ENCODE measurements at regions not wholly inside any gene's neighbourhood (a gene's known extent, or its start where the extent isn't known, plus 50 kb on each side); places are given as distances from the start of the nearest gene placed in this dataset.
A peak's percentile ranks its signal among the peaks of the same experiment; 100 is the strongest.

DNA sequence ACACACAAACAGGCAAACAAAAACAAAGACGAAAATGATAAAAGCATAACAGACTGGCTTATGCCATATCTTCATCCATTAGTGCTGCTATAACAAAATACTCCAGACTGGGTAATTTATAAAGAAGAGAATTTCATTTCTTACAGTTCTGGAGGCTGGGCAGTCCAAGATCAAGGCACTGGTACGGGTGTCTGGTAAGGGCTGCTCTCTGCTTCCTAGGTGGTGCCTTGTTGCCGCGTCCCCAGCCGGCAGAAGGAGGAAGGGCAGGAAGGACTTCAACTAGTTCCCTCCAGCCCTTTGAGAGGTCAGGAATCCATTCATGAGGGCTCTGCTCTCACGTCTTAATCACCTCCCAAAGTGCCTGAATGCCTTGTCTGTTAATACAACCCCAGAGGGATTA is 122.6 kb downstream of the BOD1 start:
- no peak overlapping the region for H3K14ac ChIP-seq (replicated peaks; ENCODE audit: low read depth, low read length)
- ChIA-PET POLR2A (ENCODE audit: unreplicated experiment) (no interaction called here), CTCF (no interaction called here)
- H4K20me1 ChIP-seq (ENCODE audit: insufficient read depth, low read length), result no peaks in the 10 kb centered on the region
- no peak overlapping the region for H3K27ac ChIP-seq (ENCODE audit: insufficient read depth, low read length)
- H3K4ac ChIP-seq (ENCODE audit: low read depth, low read length), result peak overlapping the region; percentile 25; the same call in 1 of the 2 replicates
- no peak overlapping the region for H3K4me2 ChIP-seq (ENCODE audit: low read depth, low read length)
- DNase-seq, result no peak
- H3K18ac ChIP-seq (ENCODE audit: low read depth, low read length), result no peak overlapping the region
- H2AK5ac ChIP-seq (ENCODE audit: low read depth, low read length), result peak overlapping the region; percentile 28; the same call in 1 of the 2 replicates
- H4K8ac ChIP-seq (ENCODE audit: low read depth in 2 of 2, low read length in 2 of 2), result no peak overlapping the region; a peak in 1 of 4 replicates
- H3K23ac ChIP-seq (ENCODE audit: low read depth, low read length), result no peak overlapping the region
- in situ Hi-C loops (cut with MboI; ENCODE audit: low sequenced_read_pairs), result no loop called here
- H2AFZ ChIP-seq (replicated peaks; ENCODE audit: low read length, poor library complexity), result no peak overlapping the region
- peak overlapping the region; percentile 17; the same call in 1 of the 3 replicates for H2BK15ac ChIP-seq (ENCODE audit: low read depth, low read length)
- H2AK9ac ChIP-seq (replicated peaks; ENCODE audit: low read depth, low read length, poor library complexity), result no peak overlapping the region
- H4K91ac ChIP-seq (ENCODE audit: insufficient read depth, low read depth, low read length), result peak overlapping the region; percentile 17; the same call in 1 of the 2 replicates
- no peak overlapping the region for H4K5ac ChIP-seq (ENCODE audit: low read depth, low read length)
- no peaks in the 10 kb centered on the region for H3K27me3 ChIP-seq (ENCODE audit: control insufficient read depth, insufficient read depth, low read length)
- no peak overlapping the region for H3K4me3 ChIP-seq (ENCODE audit: insufficient read depth, low read depth, low read length)
- no peak overlapping the region for H2BK5ac ChIP-seq (ENCODE audit: low read depth, low read length, poor library complexity, severe bottlenecking)
- ATAC-seq (ENCODE audit: low read depth), result no peak
- no peak overlapping the region for H2BK120ac ChIP-seq (ENCODE audit: low read depth, low read length)
- no peaks in the 10 kb centered on the region for H3K36me3 ChIP-seq (ENCODE audit: control insufficient read depth, insufficient read depth, low read length)
- H3K79me1 ChIP-seq (ENCODE audit: low read depth in 1 of 2, low read length in 2 of 2), result no peaks in the 10 kb centered on the region
- no peak for TF ChIP-seq POLR2A (IDR thresholded peaks at IDR 0.05; ENCODE audit: low read depth, low read length)
- TF ChIP-seq CEBPB (IDR thresholded peaks at IDR 0.05; ENCODE audit: low read depth, low read length), result no peak
- TF ChIP-seq, protein P1, sequence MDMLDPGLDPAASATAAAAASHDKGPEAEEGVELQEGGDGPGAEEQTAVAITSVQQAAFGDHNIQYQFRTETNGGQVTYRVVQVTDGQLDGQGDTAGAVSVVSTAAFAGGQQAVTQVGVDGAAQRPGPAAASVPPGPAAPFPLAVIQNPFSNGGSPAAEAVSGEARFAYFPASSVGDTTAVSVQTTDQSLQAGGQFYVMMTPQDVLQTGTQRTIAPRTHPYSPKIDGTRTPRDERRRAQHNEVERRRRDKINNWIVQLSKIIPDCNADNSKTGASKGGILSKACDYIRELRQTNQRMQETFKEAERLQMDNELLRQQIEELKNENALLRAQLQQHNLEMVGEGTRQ (IDR thresholded peaks at IDR 0.05; ENCODE audit: low read depth, low read length), result no peak
- no peak for TF ChIP-seq RFX5 (IDR thresholded peaks at IDR 0.05; ENCODE audit: low read depth, low read length)
- TF ChIP-seq, protein P2, sequence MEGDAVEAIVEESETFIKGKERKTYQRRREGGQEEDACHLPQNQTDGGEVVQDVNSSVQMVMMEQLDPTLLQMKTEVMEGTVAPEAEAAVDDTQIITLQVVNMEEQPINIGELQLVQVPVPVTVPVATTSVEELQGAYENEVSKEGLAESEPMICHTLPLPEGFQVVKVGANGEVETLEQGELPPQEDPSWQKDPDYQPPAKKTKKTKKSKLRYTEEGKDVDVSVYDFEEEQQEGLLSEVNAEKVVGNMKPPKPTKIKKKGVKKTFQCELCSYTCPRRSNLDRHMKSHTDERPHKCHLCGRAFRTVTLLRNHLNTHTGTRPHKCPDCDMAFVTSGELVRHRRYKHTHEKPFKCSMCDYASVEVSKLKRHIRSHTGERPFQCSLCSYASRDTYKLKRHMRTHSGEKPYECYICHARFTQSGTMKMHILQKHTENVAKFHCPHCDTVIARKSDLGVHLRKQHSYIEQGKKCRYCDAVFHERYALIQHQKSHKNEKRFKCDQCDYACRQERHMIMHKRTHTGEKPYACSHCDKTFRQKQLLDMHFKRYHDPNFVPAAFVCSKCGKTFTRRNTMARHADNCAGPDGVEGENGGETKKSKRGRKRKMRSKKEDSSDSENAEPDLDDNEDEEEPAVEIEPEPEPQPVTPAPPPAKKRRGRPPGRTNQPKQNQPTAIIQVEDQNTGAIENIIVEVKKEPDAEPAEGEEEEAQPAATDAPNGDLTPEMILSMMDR (conservative IDR thresholded peaks at IDR 0.05; ENCODE audit: low read depth, low read length), result no peak
- no peak for TF ChIP-seq FOS (IDR thresholded peaks at IDR 0.05; ENCODE audit: low read depth, low read length)
- TF ChIP-seq, protein P3, sequence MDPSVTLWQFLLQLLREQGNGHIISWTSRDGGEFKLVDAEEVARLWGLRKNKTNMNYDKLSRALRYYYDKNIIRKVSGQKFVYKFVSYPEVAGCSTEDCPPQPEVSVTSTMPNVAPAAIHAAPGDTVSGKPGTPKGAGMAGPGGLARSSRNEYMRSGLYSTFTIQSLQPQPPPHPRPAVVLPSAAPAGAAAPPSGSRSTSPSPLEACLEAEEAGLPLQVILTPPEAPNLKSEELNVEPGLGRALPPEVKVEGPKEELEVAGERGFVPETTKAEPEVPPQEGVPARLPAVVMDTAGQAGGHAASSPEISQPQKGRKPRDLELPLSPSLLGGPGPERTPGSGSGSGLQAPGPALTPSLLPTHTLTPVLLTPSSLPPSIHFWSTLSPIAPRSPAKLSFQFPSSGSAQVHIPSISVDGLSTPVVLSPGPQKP (IDR thresholded peaks at IDR 0.05; ENCODE audit: borderline replicate concordance, low read depth, low read length), result no peak
- TF ChIP-seq MAFK (IDR thresholded peaks at IDR 0.05; ENCODE audit: low read depth, low read length), result no peak
- TF ChIP-seq MAZ (IDR thresholded peaks at IDR 0.05; ENCODE audit: borderline replicate concordance, low read depth, low read length), result no peak
- TF ChIP-seq NFE2L2 (IDR thresholded peaks at IDR 0.05; ENCODE audit: low read depth, low read length), result no peak
- peaks cover 3% of the 10 kb centered on the region; the same call in 1 of the 2 replicates for H3K9me1 ChIP-seq (ENCODE audit: insufficient read depth, low read length)
- H2BK20ac ChIP-seq (ENCODE audit: low read depth, low read length), result peak overlapping the region; percentile 57
- BruUV-seq (replicated peaks), result no TSS peak
- peaks cover 17% of the 10 kb centered on the region for H3K4me1 ChIP-seq (ENCODE audit: control insufficient read depth, insufficient read depth, low read length)
- H3K9ac ChIP-seq (ENCODE audit: low read depth, low read length), result no peak overlapping the region
- WGBS, 2 experiments (ENCODE audit: extremely low coverage in 2 of 2, insufficient read length in 1 of 2), result no CpG with 5 or more reads among the region's 6 CpGs
- dilution Hi-C loops (cut with HindIII; ENCODE audit: low sequenced_read_pairs, unreplicated experiment), result no loop called here
- H3K56ac ChIP-seq (ENCODE audit: extremely low read depth, insufficient read depth, low read length), result no peak overlapping the region
- no peaks in the 10 kb centered on the region for H3K9me3 ChIP-seq (ENCODE audit: control insufficient read depth, insufficient read depth, low read length)
- intact Hi-C loops (cut with micrococcal nuclease), result no loop called here
